Ureter (tissue), 1 donor: ENCODE measurements at regions not wholly inside any gene's neighbourhood (a gene's known extent, or its start where the extent isn't known, plus 50 kb on each side); places are given as distances from the start of the nearest gene placed in this dataset.
"Not testable (repeated sequence)": the region's sequence is repeated elsewhere in the genome, so short reads cannot be mapped to it uniquely, and the experiment has no call there.

Experiments used
- DNase-seq: peaks from one replicate; pipeline ENCODE4 v3.0.0-alpha.2; 2020; ENCODE audit warnings: low spot score
- donor health status: DM: yes; HTN: yes; CAD: no.

DNA sequence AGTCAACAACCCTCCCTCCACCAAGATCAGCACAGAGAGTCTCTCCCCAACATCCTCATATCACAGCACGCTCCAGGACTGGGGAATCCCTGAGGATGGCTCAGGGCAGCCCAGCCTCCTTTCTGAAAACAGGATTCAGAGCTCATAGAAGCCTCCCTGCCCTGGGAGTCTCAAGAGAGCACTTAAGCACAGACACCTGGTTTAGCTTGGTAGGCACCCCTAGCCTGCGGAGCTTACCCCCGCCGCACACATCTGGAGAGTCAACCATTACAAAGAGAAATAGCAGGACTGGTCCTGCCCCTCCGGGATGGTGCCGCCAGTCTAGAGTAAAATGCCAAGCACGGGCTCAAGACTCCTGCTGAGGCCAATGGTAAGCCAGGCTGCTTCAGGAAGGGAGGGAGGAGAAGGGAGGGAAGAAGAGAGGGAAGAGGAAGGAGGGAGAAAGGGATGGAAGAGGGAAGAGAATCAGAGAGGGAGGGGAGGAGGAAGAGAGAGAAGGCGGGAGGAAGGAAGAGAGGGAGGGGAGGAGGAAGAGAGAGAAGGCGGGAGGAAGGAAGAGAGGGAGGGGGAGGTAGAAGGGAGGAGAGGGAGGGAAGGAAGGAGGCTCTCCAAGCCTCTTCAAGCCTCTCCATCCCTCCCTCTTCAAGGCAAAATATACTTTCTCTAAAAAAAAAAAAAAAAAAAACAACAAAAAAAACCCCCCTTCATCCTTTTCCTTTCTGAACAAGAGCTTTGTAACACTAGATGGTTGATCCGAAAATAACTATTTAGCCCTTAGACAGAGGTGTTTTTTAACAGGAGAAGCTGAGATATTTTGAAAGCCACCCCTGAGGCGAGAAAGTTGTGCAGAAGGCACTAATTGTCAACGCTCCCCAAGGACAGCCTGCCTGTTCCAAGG is 278.6 kb upstream of the TLE3 start:
- DNase-seq: no peak

DNA sequence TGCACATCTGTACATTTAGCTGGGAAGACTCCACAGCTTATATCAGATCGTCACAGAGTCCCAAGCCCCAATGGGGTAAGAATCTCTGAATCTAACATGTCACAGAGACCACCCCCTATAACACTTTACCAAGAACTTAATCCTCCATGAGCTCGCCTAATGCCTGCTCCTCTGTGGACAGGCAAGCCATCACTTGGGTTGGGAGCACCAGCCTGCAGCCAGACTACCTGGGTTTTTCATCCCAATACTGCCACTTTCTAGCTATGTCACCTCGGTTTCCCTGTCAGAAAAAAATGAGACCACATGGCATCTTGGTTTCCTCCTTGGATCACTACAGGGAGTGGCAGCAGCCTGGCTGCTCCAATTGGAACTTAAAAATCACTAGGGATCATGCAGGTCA is 277.9 kb upstream of the TLE3 start:
- no peak for DNase-seq

DNA sequence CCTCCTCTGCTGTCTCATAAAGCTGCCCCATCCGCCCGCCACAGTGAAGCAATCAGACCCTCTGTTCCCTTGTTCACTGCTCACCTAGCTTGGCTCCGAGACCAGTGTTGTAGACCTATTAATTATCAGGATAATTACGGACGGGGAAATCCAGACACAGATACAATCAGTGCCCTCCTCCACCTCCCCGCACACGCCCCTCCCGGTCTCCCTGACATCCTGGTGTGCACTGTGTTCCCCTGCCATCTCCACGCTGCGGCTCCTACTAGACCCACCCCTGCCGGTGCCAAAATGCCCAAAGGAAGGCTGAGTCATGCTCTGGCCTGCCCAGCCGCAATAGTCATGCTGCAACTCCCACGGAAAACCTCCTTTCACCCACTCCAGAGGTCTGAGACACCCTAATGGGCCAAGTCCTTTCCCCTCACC is 277.3 kb upstream of the TLE3 start:
- peak; percentile 70 for DNase-seq

DNA sequence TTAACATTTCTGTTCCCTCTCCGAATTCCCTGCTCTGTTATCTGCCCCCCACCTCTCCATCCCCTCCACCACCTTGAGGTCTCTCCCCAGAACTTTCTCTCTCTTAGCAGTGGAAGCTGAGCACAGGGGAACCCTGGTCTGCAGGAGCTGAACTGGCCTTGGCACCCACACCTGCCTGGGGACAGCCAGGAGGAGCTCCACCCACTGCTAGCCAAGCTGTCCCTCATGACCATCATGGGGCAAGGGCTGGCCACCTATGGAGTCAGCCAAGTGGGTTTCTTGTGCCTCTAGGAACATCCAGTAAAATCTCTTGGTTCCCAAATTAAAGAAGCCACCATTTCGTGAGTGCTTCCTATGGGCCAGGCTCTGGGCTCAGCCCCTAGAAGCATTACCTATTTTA is 276.4 kb upstream of the TLE3 start:
- DNase-seq: no peak

DNA sequence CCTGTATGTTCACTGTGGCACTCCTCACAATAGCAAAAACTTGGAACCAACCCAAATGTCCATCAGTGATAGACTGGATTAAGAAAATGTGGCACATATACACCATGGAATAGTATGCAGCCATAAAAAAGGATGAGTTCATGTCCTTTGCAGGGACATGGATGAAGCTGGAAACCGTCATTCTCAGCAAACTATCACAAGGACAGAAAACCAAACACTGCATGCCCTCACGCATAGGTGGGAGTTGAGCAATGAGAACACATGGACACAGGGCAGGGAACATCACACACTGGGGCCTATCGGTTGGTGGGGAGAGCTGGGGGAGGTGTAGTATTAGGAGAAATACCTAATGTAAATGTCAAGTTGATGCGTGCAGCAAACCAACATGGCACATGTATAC is 275.7 kb upstream of the TLE3 start:
- not testable (repeated sequence) for DNase-seq

DNA sequence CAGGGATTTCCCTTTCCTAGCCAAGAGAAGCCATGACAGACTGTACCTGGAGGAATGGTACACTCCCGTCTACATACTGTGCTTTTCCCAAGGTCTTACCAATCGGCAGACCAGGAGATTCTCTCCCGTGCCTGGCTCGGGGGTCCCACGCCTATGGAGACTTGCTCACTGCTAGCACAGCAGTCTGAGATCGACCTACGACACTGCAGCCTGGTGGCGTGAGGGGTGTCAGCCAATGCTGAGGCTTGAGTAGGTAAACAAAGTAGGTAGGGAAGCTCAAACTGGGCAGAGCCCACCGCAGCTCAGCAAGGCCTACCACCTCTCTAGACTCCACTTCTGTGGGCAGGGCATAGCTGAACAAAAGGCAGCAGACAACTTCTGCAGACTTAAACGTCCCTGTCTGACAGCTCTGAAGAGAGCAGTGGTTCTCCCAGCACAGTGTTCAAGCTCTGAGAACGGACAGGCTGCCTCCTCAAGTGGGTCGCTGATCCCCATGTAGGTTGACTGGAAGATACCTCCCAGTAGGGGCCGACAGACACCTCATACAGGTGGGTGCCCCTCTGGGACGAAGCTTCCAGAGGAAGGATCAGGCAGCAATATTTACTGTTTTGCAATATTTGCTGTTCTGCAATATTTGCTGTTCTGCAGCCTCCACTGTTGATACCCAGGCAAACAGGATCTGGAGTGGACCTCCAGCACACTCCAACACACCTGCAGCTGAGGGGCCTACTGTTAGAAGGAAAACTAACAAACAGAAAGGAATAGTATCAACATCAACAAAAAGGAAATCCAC is 270.4 kb upstream of the TLE3 start:
- DNase-seq: not testable (repeated sequence)

DNA sequence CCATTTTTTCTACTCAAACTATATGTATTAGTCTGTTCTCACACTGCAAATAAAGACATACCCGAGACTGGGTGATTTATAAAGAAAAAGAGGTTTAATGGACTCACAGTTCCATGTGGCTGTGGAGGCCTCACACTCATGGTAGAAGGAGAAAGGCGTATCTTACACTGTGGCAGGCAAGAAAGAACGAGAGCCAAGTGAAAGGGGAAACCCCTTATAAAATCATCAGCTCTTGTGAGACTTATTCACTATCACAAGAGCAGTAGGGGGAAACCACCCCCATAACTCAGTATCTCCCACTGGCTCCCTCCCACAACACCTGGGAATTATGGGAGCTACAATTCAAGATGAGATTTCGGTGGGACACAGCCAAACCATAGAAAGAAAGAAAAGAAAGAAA is 266.3 kb upstream of the TLE3 start:
- DNase-seq: not testable (repeated sequence)

DNA sequence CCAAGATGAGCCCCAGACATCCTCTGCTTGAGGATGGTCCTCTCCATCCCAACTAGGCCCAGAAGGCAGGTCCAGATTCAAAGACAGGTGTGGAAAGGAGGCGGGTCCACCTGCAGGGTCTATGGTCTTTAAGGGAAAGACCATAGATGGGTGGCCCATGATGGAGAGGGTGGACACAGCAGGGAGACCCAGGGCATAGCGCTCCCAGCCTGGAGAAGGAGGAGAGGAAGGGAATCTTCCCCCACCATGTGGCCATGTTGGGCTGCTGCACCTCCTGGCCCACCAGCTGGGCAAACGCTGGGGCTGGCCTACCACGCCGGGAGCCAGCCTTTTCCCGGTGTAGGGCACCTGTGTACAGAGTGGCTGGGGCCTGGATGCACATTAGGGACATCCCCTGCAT is 265.2 kb upstream of the TLE3 start:
- peak; percentile 42 for DNase-seq

DNA sequence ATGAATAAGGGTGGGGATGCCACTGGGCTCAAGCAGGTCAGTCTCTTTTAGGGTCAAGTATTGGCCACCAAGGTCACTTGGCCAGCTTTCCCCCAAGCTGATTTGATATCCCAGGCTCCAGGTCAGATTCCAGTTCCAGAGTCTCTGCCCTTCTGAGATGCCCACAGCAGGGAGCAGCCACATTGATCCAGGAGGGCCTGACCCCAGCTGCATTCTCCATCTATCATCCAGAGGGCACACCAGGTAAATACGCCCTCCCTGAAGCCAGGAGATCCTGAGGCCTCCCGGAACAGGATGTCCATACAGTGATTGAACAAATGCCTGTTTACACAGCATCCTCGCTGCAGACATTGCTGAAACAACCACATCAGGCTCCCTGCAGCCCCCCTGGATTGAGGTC is 264.6 kb upstream of the TLE3 start:
- DNase-seq: peak; percentile 31

DNA sequence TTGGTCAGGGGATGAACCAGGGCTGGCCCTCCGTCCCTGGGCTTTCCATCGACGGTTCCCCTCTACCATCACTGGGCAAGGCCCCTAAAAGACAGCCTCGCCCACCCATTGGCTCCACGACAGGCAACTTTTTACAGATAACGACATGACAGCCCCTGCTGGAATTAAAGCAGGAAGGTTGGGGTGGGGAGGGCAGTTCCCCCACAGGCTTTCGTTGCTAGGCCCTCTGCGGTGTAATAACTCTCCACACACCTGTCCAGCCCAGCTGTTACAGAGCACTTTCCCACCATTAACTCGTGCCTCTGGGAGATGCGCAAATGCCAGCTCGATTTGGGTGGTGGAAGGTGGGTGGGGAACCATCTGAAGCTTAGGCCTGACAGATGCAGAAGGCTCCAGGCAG is 264.2 kb upstream of the TLE3 start:
- peak; percentile 22 for DNase-seq

DNA sequence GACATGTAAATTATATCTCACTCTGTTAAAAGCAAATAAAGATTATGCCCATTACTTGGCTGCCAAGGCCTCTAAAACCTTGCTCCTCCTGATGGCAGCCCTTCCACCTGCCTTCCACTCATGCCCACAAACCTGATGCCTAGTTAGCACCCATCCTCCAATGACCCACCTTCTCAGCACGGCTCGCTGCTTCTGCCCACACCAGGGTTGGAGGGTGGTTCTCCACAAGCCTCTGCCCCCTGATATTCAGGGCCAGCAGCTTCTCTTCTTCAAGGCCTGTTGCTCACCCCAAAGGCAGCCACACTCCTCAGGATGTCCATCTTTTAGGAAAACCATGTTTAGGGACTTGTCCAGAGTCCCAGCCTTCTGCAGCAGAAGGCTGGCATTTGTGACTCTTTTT is 263.4 kb upstream of the TLE3 start:
- DNase-seq: no peak

DNA sequence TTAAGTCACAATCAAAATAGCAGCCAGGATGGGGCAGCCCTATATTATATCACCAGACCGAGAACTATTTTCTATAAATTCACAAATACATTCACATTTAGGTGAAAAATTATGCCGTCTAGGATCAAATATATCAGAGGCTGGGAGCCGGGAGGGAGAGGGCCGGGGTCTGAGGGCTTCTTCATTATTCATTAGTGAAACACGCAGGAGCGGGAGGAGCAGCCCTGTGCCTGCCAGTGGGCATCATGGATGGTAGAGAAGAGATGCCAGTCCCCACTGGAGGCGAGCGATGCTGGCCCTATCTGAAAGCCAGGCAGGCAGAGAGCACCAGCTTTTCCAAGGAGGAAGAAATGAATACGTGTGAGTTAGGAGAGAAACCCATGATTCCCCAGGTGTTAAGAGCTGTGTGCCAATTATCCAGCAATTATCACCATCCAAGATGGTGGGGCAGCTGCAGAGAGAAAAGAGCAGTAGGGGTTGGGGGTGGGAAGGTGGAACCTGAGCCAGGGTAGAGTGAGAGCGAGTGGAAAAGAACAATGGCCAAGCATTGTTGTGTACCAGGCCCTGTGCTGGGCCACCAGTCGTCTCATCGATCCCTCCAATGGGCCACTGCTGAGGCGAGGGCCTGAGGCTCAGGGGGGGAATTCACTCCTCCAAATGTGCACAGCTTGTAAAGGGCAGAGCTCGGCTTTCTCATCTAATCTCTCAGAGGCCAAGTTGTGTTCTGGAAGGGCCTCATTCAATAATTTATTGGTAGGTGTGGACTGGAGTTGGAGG is 261.3 kb upstream of the TLE3 start:
- DNase-seq: no peak

DNA sequence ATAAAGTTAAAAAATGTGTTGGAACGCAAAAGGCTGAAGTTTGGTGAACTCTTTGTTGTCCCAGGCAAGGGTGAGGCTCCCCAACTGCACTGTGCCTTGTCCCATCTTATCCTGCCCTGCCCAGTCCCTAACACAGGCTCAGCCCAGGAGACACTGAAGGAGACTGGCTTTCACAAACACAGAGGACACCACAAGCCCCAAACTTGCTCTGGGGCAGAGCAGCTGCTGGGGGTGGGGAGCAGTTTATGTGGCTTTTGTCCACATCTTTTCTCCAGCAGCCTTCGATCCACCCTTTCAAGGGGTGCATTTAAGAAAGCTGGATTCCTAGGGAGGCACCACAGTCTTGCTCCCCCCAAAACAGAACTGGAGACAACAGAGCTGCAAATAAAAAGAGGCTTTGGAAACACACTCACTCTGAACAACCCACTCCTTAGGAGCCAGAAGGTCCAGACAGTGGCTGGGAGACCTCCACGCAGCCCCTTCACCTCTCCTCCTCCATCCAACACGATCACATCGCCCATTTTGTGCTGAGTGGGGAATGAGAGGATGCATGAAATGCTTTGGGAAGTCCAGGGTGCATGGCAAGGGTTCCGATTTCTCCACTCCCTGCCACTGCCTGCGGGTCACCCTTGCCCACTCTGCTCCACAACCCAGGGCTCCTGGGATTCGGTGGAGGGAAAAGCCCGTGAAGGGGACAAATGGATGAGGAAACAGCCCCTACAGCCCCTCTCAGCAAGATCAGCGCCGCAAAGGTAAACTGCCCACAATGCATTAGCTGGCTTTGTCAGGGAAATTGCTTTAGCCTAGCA is 260.5 kb upstream of the TLE3 start:
- no peak for DNase-seq

DNA sequence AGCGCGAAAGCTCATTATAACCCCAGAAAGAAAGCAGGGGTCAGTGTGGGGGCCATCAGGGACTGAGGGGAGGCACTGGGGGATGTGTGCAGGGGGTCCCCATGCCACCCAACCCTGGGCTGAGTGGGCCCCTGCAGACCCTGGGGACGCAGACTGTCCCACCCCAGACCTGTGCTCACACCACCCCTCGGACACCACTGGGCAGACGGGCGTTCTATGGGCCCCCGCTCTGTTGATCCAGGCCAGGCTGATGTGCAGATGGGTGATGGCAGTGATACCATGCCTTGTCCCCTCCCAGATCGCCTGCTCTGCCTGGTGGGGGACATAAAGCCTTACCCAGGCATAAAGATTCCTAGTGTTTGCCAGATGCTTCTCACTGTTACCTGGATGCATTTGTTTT is 259.7 kb upstream of the TLE3 start:
- DNase-seq: no peak

DNA sequence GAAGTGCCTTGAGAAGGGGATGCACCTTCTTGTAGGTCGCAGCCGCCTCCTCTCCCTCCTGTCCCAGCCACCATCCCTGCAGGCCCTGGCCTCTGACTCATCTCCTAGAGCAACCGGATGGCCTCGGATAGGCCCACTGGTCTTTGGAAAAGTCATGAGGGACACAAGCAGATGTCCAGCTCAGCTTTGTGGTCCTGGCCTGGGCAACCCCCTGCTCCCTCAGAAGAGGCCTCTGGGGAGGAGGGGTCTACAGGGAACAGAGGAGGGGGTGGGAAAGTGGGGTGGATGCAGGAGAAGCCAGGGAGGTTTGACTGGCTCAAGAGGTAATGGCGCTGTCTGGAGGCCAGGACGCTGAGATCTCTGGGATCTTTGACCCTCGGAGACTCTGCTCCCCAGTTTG is 259.2 kb upstream of the TLE3 start:
- no peak for DNase-seq

DNA sequence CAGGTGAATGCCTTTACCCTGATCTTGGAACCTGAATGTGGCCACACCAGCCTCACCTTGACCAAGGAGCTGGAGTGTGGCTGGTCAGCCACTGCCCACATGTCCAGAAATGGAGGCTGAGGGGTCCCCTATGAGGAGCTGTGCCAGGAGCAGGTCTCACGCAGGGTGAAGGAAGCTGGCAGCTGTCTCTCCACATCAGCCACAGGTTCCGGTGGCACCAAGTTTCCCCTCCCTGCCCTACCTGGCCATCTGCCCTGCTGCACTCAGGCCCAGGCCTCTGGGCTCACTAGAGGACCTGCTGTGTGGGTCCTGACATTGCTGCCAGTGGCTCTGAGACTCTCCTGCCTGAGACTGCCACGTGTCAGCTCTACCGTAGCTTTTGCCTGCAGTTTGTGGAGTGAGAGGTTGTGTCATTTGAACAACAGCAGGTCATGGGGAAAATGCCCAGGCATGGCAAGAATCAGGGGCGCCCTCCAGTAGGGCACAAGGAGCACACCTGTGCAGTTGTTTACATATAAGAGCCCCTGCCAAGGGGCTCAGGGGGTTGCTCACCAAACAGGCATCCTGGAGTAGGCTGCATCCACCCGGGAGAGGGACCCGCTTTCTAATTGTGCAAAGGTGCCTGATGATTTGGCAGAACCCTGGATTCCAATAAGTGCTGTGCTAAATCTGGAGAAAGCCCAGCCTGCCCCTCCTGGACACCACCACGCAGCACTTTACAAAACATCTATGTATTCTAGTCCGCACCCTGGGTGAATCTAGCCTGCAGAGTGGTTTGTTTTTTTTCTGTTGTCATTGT is 258.5 kb upstream of the TLE3 start:
- no peak for DNase-seq

DNA sequence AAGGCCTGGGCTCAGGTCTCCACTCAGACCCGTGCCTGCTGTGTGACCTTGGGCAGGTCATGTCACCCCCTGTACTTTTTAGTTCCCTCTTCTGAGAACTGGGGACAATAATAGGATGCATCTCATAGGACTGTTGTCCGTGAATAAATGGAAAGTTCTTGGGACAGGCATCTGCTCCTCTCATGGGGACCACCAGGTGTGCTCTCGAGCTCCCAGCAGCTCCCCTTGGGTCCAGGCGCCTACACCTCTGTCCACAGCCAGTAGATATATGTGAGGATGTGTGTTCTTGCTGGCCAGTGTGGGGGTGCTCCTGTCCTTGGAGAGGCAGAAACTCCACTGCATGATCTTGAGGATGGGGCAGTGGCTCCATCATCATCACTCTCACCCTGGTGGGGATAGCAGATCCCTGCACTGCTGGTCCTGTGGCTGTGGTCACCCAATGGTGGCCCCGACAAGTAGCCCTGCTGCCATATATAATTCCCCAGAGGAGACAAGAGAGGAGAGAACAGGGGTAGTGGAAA is 257.6 kb upstream of the TLE3 start:
- DNase-seq: no peak

DNA sequence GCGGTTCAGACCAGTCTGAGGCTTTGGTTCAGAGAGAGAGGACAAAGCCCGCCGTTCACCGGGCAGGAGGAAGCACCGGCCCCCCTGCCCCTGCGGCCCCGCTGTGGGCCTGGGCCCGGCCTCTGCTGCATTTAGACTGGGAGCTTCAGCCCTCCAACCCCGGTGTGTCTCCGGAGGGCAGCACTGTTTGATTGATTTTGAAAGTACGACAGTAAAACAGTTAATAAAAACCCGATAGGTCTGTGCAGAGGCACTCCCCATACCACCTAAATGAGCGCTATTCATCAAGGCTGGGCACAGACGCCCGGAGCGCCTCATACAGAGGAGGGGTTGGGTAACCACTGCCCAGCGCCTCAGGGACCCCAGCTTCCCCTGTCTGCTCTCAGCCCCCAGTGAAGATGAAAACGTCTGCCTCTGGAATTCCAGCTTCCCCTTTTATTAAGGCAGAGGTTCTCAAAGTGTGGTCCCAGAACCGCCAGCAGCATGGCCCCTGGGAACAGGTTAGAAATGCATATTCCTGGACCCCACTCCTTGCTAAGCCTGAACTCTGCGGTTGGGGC is 256.7 kb upstream of the TLE3 start:
- DNase-seq: no peak

DNA sequence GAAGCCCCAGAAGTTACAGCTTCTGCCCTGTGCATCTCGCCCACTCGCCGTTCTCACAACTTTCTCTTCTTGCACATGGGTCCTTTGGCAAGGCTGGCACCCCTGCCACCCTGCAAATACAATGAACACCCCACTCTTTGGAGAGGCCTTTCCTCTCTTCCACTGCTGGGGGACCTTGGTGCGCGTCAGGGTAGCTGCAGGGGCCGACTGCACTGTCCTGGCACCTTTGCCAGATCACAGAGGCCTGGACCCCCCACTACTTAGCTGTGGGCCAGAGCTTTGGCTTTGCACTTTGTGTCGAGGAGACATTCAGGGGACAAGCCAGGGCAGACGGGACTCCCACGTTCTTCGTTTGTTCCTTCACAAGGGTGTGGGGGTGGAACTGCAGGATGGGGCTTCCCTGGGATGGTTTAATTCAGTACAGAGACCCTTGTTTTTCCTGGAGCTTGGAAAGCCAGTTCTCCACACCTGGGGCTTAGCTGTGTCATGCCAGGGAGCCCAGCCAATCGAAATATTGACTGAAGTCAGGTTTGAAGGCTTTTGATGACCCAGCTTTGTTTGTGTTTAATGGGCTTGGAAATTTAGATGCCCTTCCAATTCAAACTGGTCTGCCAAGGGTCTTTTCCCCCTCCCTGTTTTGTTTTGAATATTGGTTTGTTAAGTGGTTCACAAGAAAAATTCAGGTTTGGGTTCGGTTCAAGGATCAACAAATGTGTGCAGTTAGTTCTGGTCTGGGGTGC is 256.1 kb upstream of the TLE3 start:
- DNase-seq: no peak
